ENCODE measurements at regions not wholly inside any gene's neighbourhood (a gene's known extent, or its start where the extent isn't known, plus 50 kb on each side); places are given as distances from the start of the nearest gene placed in this dataset.

DNA sequence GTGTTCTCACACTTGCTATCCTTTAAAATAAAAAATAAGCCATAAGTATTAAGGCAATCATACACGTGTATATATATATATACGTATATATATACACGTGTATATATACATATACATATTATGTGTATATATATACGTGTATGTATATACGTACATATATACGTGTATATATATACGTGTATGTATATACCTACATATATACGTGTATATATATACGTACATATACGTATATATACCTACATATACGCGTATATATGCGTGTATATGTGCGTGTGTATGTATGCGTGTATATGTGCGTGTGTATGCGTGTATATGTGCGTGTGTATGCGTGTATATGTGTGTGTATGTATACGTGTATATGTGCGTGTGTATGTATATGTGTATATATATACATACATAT lies 477.3 kb upstream of the ARRDC4 start:
- Histone ChIP-seq H3K79me1 (ENCODE audit: low read depth, low read length) (no peaks in the 10 kb centered on the region), H2BK12ac (ENCODE audit: low read length) (no peak overlapping the region), H2BK120ac (ENCODE audit: low read depth, low read length) (no peak overlapping the region), H2BK15ac (ENCODE audit: low read length) (no peak overlapping the region), H3K27ac (replicated peaks; ENCODE audit: low read length) (no peak overlapping the region), H3K4me1 (ENCODE audit: control insufficient read depth in 2 of 2, insufficient read depth in 1 of 2, low read depth in 1 of 2, low read length in 2 of 2) (no peaks in the 10 kb centered on the region), H3K27me3 (ENCODE audit: control insufficient read depth in 3 of 3, insufficient read depth in 3 of 3, low read depth in 1 of 3, low read length in 3 of 3) (no peaks in the 10 kb centered on the region), H4K91ac (ENCODE audit: low read depth, low read length, poor library complexity) (no peak overlapping the region), H2AK5ac (ENCODE audit: low read depth, low read length) (no peak overlapping the region), H3K23ac (ENCODE audit: low read depth, low read length, poor library complexity) (no peak overlapping the region), H3K36me3 (replicated peaks in 1 of 2; ENCODE audit: control insufficient read depth in 2 of 2, insufficient read depth in 2 of 2, low read length in 2 of 2) (no peaks in the 10 kb centered on the region), H3K4me3 (ENCODE audit: low read length in 2 of 2) (no peak overlapping the region), H3K14ac (ENCODE audit: low read length) (no peak overlapping the region), H3K9ac (ENCODE audit: low read depth, low read length, poor library complexity) (no peak overlapping the region), H3K4ac (ENCODE audit: low read length) (no peak overlapping the region), H4K8ac (ENCODE audit: low read depth, low read length) (no peak overlapping the region), H3K4me2 (ENCODE audit: insufficient read depth, low read length, poor library complexity, severe bottlenecking) (no peak overlapping the region), H3K9me3 (replicated peaks in 1 of 2; ENCODE audit: control insufficient read depth in 2 of 2, insufficient read depth in 1 of 2, low read depth in 1 of 2, low read length in 2 of 2) (no peaks in the 10 kb centered on the region), H2AFZ (ENCODE audit: low read length) (no peak overlapping the region), H2BK5ac (ENCODE audit: low read length) (no peak overlapping the region), H3K18ac (ENCODE audit: low read length) (no peak overlapping the region)
- no peak for DNase-seq (ENCODE audit: low spot score)
- 100% methylated on average over 4 of the region's 21 CpGs; no CpG with 5 or more reads in 1 of the 2 donors for WGBS, 2 donors (ENCODE audit: extremely low coverage in 2 of 2, insufficient read length in 2 of 2, insufficient replicate concordance in 1 of 2)

DNA sequence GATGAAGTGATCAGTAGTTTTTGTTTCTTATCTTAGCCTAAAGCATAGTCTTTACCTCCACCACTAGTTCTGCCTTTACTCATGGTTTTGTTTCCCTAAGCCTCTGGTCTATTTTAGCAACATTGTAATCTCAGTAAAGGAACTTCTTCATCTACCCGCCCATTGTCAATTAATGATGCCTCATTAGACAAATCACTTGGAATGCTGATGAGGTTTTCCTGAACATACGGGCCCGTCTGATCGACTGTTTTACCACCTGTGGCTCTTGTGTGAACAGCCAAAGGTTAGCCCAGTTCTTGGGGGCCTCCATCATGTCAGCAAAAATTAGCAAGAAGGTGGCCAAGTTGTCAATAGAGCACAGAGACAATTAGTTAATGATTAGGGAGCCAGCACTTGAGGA lies 470.1 kb upstream of the ARRDC4 start:
- H3K36me3 ChIP-seq (replicated peaks in 1 of 2; ENCODE audit: control insufficient read depth in 2 of 2, insufficient read depth in 2 of 2, low read length in 2 of 2), result no peaks in the 10 kb centered on the region
- no peak overlapping the region for H3K23ac ChIP-seq (ENCODE audit: low read depth, low read length, poor library complexity)
- DNase-seq (ENCODE audit: low spot score), result no peak
- H2BK15ac ChIP-seq (ENCODE audit: low read length), result no peak overlapping the region
- no peaks in the 10 kb centered on the region for H3K27me3 ChIP-seq (ENCODE audit: control insufficient read depth in 3 of 3, insufficient read depth in 3 of 3, low read depth in 1 of 3, low read length in 3 of 3)
- H3K9ac ChIP-seq (ENCODE audit: low read depth, low read length, poor library complexity), result no peak overlapping the region
- H2AK5ac ChIP-seq (ENCODE audit: low read depth, low read length), result no peak overlapping the region
- H2BK120ac ChIP-seq (ENCODE audit: low read depth, low read length), result no peak overlapping the region
- H3K4me2 ChIP-seq (ENCODE audit: insufficient read depth, low read length, poor library complexity, severe bottlenecking), result no peak overlapping the region
- no peak overlapping the region for H3K14ac ChIP-seq (ENCODE audit: low read length)
- H3K4ac ChIP-seq (ENCODE audit: low read length), result no peak overlapping the region
- H4K91ac ChIP-seq (ENCODE audit: low read depth, low read length, poor library complexity), result no peak overlapping the region
- H2BK5ac ChIP-seq (ENCODE audit: low read length), result no peak overlapping the region
- no peak overlapping the region for H4K8ac ChIP-seq (ENCODE audit: low read depth, low read length)
- H3K4me3 ChIP-seq (ENCODE audit: low read length in 2 of 2), result no peak overlapping the region
- no peak overlapping the region for H3K27ac ChIP-seq (replicated peaks; ENCODE audit: low read length)
- H3K79me1 ChIP-seq (ENCODE audit: low read depth, low read length), result no peaks in the 10 kb centered on the region
- H3K4me1 ChIP-seq (ENCODE audit: control insufficient read depth in 2 of 2, insufficient read depth in 1 of 2, low read depth in 1 of 2, low read length in 2 of 2), result peaks cover 0 to 2% of the 10 kb centered on the region in 2 donors
- H3K18ac ChIP-seq (ENCODE audit: low read length), result no peak overlapping the region
- H3K9me3 ChIP-seq (replicated peaks in 1 of 2; ENCODE audit: control insufficient read depth in 2 of 2, insufficient read depth in 1 of 2, low read depth in 1 of 2, low read length in 2 of 2), result no peaks in the 10 kb centered on the region
- WGBS, 2 donors (ENCODE audit: extremely low coverage in 2 of 2, insufficient read length in 2 of 2, insufficient replicate concordance in 1 of 2), result no CpG with 5 or more reads among the region's 4 CpGs
- no peak overlapping the region for H2BK12ac ChIP-seq (ENCODE audit: low read length)
- no peak overlapping the region for H2AFZ ChIP-seq (ENCODE audit: low read length)

DNA sequence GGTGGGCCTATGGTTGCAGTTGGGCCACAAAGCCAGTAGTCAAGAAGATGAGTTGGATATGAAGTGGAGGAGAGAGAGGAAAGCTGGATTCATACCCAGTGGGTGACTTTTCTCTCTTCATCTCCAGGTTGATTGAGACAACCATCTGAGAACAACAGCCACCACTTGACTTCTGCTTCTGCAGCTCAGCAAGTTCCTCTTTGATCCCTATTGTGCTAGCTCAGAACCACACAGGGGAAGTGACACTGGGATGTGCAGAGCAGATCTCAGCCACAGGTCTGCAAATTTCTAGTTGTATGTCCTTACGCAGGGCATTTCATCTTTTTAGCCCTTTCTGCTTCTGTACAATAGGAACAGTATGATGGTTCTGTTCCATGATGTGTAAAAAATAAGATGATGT lies 459.2 kb upstream of the ARRDC4 start:
- Histone ChIP-seq H3K27ac (replicated peaks; ENCODE audit: low read length) (no peak overlapping the region), H3K27me3 (ENCODE audit: control insufficient read depth in 3 of 3, insufficient read depth in 3 of 3, low read depth in 1 of 3, low read length in 3 of 3) (no peaks in the 10 kb centered on the region), H2AFZ (ENCODE audit: low read length) (no peak overlapping the region), H3K9ac (ENCODE audit: low read depth, low read length, poor library complexity) (no peak overlapping the region), H2BK12ac (ENCODE audit: low read length) (no peak overlapping the region), H3K23ac (ENCODE audit: low read depth, low read length, poor library complexity) (no peak overlapping the region), H3K14ac (ENCODE audit: low read length) (no peak overlapping the region), H3K9me3 (replicated peaks in 1 of 2; ENCODE audit: control insufficient read depth in 2 of 2, insufficient read depth in 1 of 2, low read depth in 1 of 2, low read length in 2 of 2) (no peaks in the 10 kb centered on the region), H2AK5ac (ENCODE audit: low read depth, low read length) (no peak overlapping the region), H3K4me1 (ENCODE audit: control insufficient read depth in 2 of 2, insufficient read depth in 1 of 2, low read depth in 1 of 2, low read length in 2 of 2) (no peaks in the 10 kb centered on the region), H2BK5ac (ENCODE audit: low read length) (no peak overlapping the region), H2BK15ac (ENCODE audit: low read length) (no peak overlapping the region), H3K4ac (ENCODE audit: low read length) (no peak overlapping the region), H4K91ac (ENCODE audit: low read depth, low read length, poor library complexity) (no peak overlapping the region), H3K4me2 (ENCODE audit: insufficient read depth, low read length, poor library complexity, severe bottlenecking) (no peak overlapping the region), H3K79me1 (ENCODE audit: low read depth, low read length) (no peaks in the 10 kb centered on the region), H4K8ac (ENCODE audit: low read depth, low read length) (no peak overlapping the region), H3K36me3 (replicated peaks in 1 of 2; ENCODE audit: control insufficient read depth in 2 of 2, insufficient read depth in 2 of 2, low read length in 2 of 2) (no peaks in the 10 kb centered on the region), H3K4me3 (ENCODE audit: low read length in 2 of 2) (no peak overlapping the region), H3K18ac (ENCODE audit: low read length) (no peak overlapping the region), H2BK120ac (ENCODE audit: low read depth, low read length) (no peak overlapping the region)
- no peak for DNase-seq (ENCODE audit: low spot score)
- no CpG with 5 or more reads among the region's 1 CpG for WGBS, 2 donors (ENCODE audit: extremely low coverage in 2 of 2, insufficient read length in 2 of 2, insufficient replicate concordance in 1 of 2)

DNA sequence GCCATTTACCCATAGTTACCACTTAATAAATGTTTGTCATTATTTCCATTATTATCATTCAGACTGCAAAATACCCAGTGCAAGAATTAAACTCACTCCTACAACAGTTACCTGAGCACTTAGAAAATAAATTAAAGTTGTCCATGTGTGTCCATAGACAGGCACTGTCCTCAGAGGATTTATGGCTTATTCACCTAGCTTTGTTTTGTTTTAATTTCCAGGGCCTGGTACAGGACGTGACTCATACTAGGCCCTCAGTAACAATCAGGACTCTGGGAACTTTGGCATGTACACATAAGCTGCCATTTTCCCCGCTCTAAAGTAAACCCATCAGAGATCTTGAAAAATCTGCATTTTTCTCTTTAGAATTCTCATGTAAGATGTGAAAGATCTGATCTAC lies 458.5 kb upstream of the ARRDC4 start:
- Histone ChIP-seq H3K4ac (ENCODE audit: low read length) (no peak overlapping the region), H3K23ac (ENCODE audit: low read depth, low read length, poor library complexity) (no peak overlapping the region), H3K4me1 (ENCODE audit: control insufficient read depth in 2 of 2, insufficient read depth in 1 of 2, low read depth in 1 of 2, low read length in 2 of 2) (no peaks in the 10 kb centered on the region), H2BK120ac (ENCODE audit: low read depth, low read length) (no peak overlapping the region), H2AK5ac (ENCODE audit: low read depth, low read length) (no peak overlapping the region), H3K4me3 (ENCODE audit: low read length in 2 of 2) (no peak overlapping the region), H3K79me1 (ENCODE audit: low read depth, low read length) (no peaks in the 10 kb centered on the region), H2BK5ac (ENCODE audit: low read length) (no peak overlapping the region), H3K27me3 (ENCODE audit: control insufficient read depth in 3 of 3, insufficient read depth in 3 of 3, low read depth in 1 of 3, low read length in 3 of 3) (no peaks in the 10 kb centered on the region), H3K4me2 (ENCODE audit: insufficient read depth, low read length, poor library complexity, severe bottlenecking) (no peak overlapping the region), H3K9me3 (replicated peaks in 1 of 2; ENCODE audit: control insufficient read depth in 2 of 2, insufficient read depth in 1 of 2, low read depth in 1 of 2, low read length in 2 of 2) (no peaks in the 10 kb centered on the region), H2BK12ac (ENCODE audit: low read length) (no peak overlapping the region), H4K8ac (ENCODE audit: low read depth, low read length) (no peak overlapping the region), H2BK15ac (ENCODE audit: low read length) (no peak overlapping the region), H3K18ac (ENCODE audit: low read length) (no peak overlapping the region), H3K27ac (replicated peaks; ENCODE audit: low read length) (no peak overlapping the region), H3K36me3 (replicated peaks in 1 of 2; ENCODE audit: control insufficient read depth in 2 of 2, insufficient read depth in 2 of 2, low read length in 2 of 2) (no peaks in the 10 kb centered on the region), H3K14ac (ENCODE audit: low read length) (no peak overlapping the region), H2AFZ (ENCODE audit: low read length) (no peak overlapping the region), H4K91ac (ENCODE audit: low read depth, low read length, poor library complexity) (no peak overlapping the region), H3K9ac (ENCODE audit: low read depth, low read length, poor library complexity) (no peak overlapping the region)
- no CpG with 5 or more reads among the region's 2 CpGs for WGBS, 2 donors (ENCODE audit: extremely low coverage in 2 of 2, insufficient read length in 2 of 2, insufficient replicate concordance in 1 of 2)
- no peak for DNase-seq (ENCODE audit: low spot score)
